ENCODE measurements at regions not wholly inside any gene's neighbourhood (a gene's known extent, or its start where the extent isn't known, plus 50 kb on each side); places are given as distances from the start of the nearest gene placed in this dataset.
A peak's percentile ranks its signal among the peaks of the same experiment; 100 is the strongest.

GRCh38 chr16:79980650-79981521 lies 380.3 kb upstream of the MAF start:
- peak overlapping the region in 1 of 5 donors; percentile 25 for H3K27ac ChIP-seq
- WGBS, 4 donors, result 70 to 81% (median 76%) methylated on average over 11 of the region's 11 CpGs
- DNase-seq, result peak in 4 of 7 donors; percentile 14 to 44 (median 22)

GRCh38 chr16:79977940-79978836 lies 377.7 kb upstream of the MAF start:
- Histone ChIP-seq H3K27me3 (no peaks in the 10 kb centered on the region), H3K36me3 (replicated peaks in 1 of 2) (no peaks in the 10 kb centered on the region), H3K27ac (no peak overlapping the region), H3K4me3 (no peak overlapping the region), H3K4me1 (replicated peaks in 1 of 2) (peaks cover 0 to 5% of the 10 kb centered on the region in 2 donors), H3K9me3 (replicated peaks in 1 of 3) (no peaks in the 10 kb centered on the region)
- DNase-seq, result no peak
- TF ChIP-seq CTCF (IDR thresholded peaks at IDR 0.05) (no peak), POLR2A (IDR thresholded peaks at IDR 0.05) (no peak)
- intact Hi-C loops (cut with DNase I), result no loop called here
- WGBS, 4 donors, result 86 to 92% (median 88%) methylated on average over 9 of the region's 9 CpGs

More at GRCh38 chr16:79980650-79981521, 380.3 kb upstream of the MAF start:
- TF ChIP-seq POLR2A (IDR thresholded peaks at IDR 0.05) (no peak), CTCF (IDR thresholded peaks at IDR 0.05) (no peak)
- H3K9me3 ChIP-seq (replicated peaks in 1 of 3), result no peaks in the 10 kb centered on the region
- no peaks in the 10 kb centered on the region for H3K36me3 ChIP-seq (replicated peaks in 1 of 2)
- H3K27me3 ChIP-seq, result no peaks in the 10 kb centered on the region
- H3K4me1 ChIP-seq (replicated peaks in 1 of 2), result peaks cover 0 to 5% of the 10 kb centered on the region in 2 donors
- no peak overlapping the region for H3K4me3 ChIP-seq
- intact Hi-C loops (cut with DNase I), result no loop called here

GRCh38 chr16:79973320-79973719 lies 372.8 kb upstream of the MAF start:
- DNase-seq, result no peak
- WGBS, 4 donors, result 45 to 59% (median 53%) methylated on average over 2 of the region's 2 CpGs
- intact Hi-C loops (cut with DNase I), result no loop called here

More at GRCh38 chr16:79973320-79973719, 372.8 kb upstream of the MAF start:
- no peaks in the 10 kb centered on the region for H3K27me3 ChIP-seq
- no peak overlapping the region for H3K27ac ChIP-seq
- no peaks in the 10 kb centered on the region for H3K36me3 ChIP-seq (replicated peaks in 1 of 2)
- no peaks in the 10 kb centered on the region for H3K9me3 ChIP-seq (replicated peaks in 1 of 3)
- H3K4me3 ChIP-seq, result no peak overlapping the region
- no peaks in the 10 kb centered on the region for H3K4me1 ChIP-seq (replicated peaks in 1 of 2)
- no peak for TF ChIP-seq CTCF (IDR thresholded peaks at IDR 0.05)
- TF ChIP-seq POLR2A (IDR thresholded peaks at IDR 0.05), result no peak
